ENCODE measurements at regions not wholly inside any gene's neighbourhood (a gene's known extent, or its start where the extent isn't known, plus 50 kb on each side); places are given as distances from the start of the nearest gene placed in this dataset.

GRCh38 chr5:164608507-164608906 is 1103.1 kb downstream of the MAT2B start:
- Histone ChIP-seq H3K79me2 (replicated peaks; ENCODE audit: insufficient read depth, low read length) (no peaks in the 10 kb centered on the region), H3K4me2 (ENCODE audit: low read length) (no peak overlapping the region)

GRCh38 chr5:164610374-164610773 is 1105.0 kb downstream of the MAT2B start:
- H3K4me3 ChIP-seq (ENCODE audit: low read length) = no peak overlapping the region
- H3K27me3 ChIP-seq (ENCODE audit: insufficient read depth, low read depth, low read length) = no peaks in the 10 kb centered on the region
- no peak overlapping the region for H3K4me2 ChIP-seq (ENCODE audit: low read length)
- H3K27ac ChIP-seq (ENCODE audit: low read length) = no peak overlapping the region
- no peak overlapping the region for H3K9ac ChIP-seq (ENCODE audit: low read length)
- H3K9me3 ChIP-seq (ENCODE audit: low read length) = no peaks in the 10 kb centered on the region
- no peaks in the 10 kb centered on the region for H3K36me3 ChIP-seq (ENCODE audit: insufficient read depth, low read length)
- H3K9me2 ChIP-seq (ENCODE audit: insufficient read depth, low read length) = no peaks in the 10 kb centered on the region
- no peaks in the 10 kb centered on the region for H4K20me1 ChIP-seq (ENCODE audit: insufficient read depth)
- H2AFZ ChIP-seq (ENCODE audit: low read depth, low read length) = no peak overlapping the region
- H3K79me2 ChIP-seq (replicated peaks; ENCODE audit: insufficient read depth, low read length) = no peaks in the 10 kb centered on the region
- no peaks in the 10 kb centered on the region for H3F3A ChIP-seq (ENCODE audit: insufficient read depth, low read length, poor library complexity, severe bottlenecking)
- TF ChIP-seq EZH2 (IDR thresholded peaks at IDR 0.05; ENCODE audit: borderline replicate concordance, insufficient read depth, low read length, poor library complexity, severe bottlenecking) (no peak), SMC3 (conservative IDR thresholded peaks at IDR 0.05; ENCODE audit: poor library complexity) (no peak), TAF1 (IDR thresholded peaks at IDR 0.05; ENCODE audit: low read depth) (no peak), POLR2AphosphoS5 (IDR thresholded peaks at IDR 0.05) (no peak), EP300 (conservative IDR thresholded peaks at IDR 0.05; ENCODE audit: poor library complexity, severe bottlenecking) (no peak), CTCF (IDR thresholded peaks at IDR 0.05; ENCODE audit: poor library complexity, severe bottlenecking) (no peak), REST (IDR thresholded peaks at IDR 0.05; ENCODE audit: borderline replicate concordance) (no peak)

More at GRCh38 chr5:164608507-164608906, 1103.1 kb downstream of the MAT2B start:
- H3F3A ChIP-seq (ENCODE audit: insufficient read depth, low read length, poor library complexity, severe bottlenecking) = no peaks in the 10 kb centered on the region
- no peaks in the 10 kb centered on the region for H3K9me2 ChIP-seq (ENCODE audit: insufficient read depth, low read length)
- H3K9ac ChIP-seq (ENCODE audit: low read length) = no peak overlapping the region
- TF ChIP-seq SMC3 (conservative IDR thresholded peaks at IDR 0.05; ENCODE audit: poor library complexity) (no peak), EP300 (conservative IDR thresholded peaks at IDR 0.05; ENCODE audit: poor library complexity, severe bottlenecking) (no peak), CTCF (IDR thresholded peaks at IDR 0.05; ENCODE audit: poor library complexity, severe bottlenecking) (no peak), REST (IDR thresholded peaks at IDR 0.05; ENCODE audit: borderline replicate concordance) (no peak), EZH2 (IDR thresholded peaks at IDR 0.05; ENCODE audit: borderline replicate concordance, insufficient read depth, low read length, poor library complexity, severe bottlenecking) (no peak), MXI1 (conservative IDR thresholded peaks at IDR 0.05; ENCODE audit: poor library complexity, severe bottlenecking) (no peak), RAD21 (conservative IDR thresholded peaks at IDR 0.05) (no peak), POLR2AphosphoS5 (IDR thresholded peaks at IDR 0.05) (no peak), TAF1 (IDR thresholded peaks at IDR 0.05; ENCODE audit: low read depth) (no peak)
- H3K27me3 ChIP-seq (ENCODE audit: insufficient read depth, low read depth, low read length) = no peaks in the 10 kb centered on the region
- no peak overlapping the region for H2AFZ ChIP-seq (ENCODE audit: low read depth, low read length)
- H3K27ac ChIP-seq (ENCODE audit: low read length) = no peak overlapping the region
- H4K20me1 ChIP-seq (ENCODE audit: insufficient read depth) = no peaks in the 10 kb centered on the region
- H3K36me3 ChIP-seq (ENCODE audit: insufficient read depth, low read length) = no peaks in the 10 kb centered on the region
- no peaks in the 10 kb centered on the region for H3K9me3 ChIP-seq (ENCODE audit: low read length)
- H3K4me3 ChIP-seq (ENCODE audit: low read length) = no peak overlapping the region
